ENCODE measurements at regions not wholly inside any gene's neighbourhood (a gene's known extent, or its start where the extent isn't known, plus 50 kb on each side); places are given as distances from the start of the nearest gene placed in this dataset.

DNA sequence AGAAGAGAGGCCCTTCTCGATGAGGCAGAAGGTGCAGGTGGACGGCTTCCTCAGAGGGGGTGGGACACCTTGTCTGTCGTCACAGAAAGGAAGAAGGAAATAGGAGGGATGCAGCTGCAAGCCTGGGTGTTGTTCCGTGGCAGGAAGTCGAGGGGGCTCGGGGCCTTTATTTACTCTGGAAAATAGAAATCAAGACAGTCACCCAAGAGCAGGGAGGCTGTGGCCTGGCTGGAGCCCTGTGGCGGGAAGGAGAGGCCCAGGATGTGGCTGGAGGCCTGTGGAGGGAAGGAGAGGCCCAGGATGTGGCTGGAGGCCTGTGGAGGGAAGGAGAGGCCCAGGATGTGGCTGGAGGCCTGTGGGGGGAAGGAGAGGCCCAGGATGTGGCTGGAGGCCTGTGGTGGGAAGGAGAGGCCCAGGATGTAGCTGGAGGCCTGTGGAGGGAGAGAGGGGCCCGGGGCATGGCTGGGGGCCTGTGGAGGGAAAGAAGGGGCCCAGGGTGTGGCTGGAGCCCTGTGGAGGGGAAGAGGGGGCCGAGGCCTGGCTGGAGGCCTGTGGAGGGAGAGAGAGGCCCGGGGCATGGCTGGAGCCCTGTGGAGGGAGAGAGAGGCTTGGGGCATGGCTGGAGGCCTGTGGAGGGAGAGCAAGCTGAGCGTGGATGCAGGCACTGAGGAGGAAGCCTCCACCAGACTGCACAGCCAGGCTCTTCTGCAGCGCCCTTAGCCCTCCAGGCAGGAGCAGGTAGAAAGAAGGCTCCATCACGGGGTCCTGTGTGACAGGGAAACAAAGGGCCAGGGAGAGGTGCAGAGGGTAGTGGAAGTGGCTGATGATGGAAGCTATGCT is 97.3 kb upstream of the SFMBT2 start:
- Mint-ChIP-seq H3K4me3 (no peak overlapping the region), H3K4me1 (ENCODE audit: low read depth) (peaks cover 33% of the 10 kb centered on the region), H3K9me3 (peaks cover 20% of the 10 kb centered on the region), H3K36me3 (ENCODE audit: insufficient read depth) (peaks cover 3% of the 10 kb centered on the region), H3K27me3 (ENCODE audit: low read depth) (no peaks in the 10 kb centered on the region)
- ATAC-seq (peak; percentile 18 to 48), DNase-seq (no peak)

GRCh38 chr10:7506571-7506970 is 95.7 kb upstream of the SFMBT2 start:
- ATAC-seq (no peak), DNase-seq (no peak)
- H3K36me3 Mint-ChIP-seq (ENCODE audit: insufficient read depth), result peaks cover 3% of the 10 kb centered on the region
- peaks cover 32% of the 10 kb centered on the region for H3K4me1 Mint-ChIP-seq (ENCODE audit: low read depth)
- H3K9me3 Mint-ChIP-seq, result peaks cover 20% of the 10 kb centered on the region
- no peaks in the 10 kb centered on the region for H3K27me3 Mint-ChIP-seq (ENCODE audit: low read depth)
- H3K4me3 Mint-ChIP-seq, result no peak overlapping the region

GRCh38 chr10:7505196-7505595 is 94.4 kb upstream of the SFMBT2 start:
- Mint-ChIP-seq H3K4me1 (ENCODE audit: low read depth) (peaks cover 36% of the 10 kb centered on the region), H3K36me3 (ENCODE audit: insufficient read depth) (no peaks in the 10 kb centered on the region), H3K27me3 (ENCODE audit: low read depth) (no peaks in the 10 kb centered on the region), H3K4me3 (no peak overlapping the region), H3K9me3 (peaks cover 8% of the 10 kb centered on the region)
- ATAC-seq (no peak), DNase-seq (no peak)

DNA sequence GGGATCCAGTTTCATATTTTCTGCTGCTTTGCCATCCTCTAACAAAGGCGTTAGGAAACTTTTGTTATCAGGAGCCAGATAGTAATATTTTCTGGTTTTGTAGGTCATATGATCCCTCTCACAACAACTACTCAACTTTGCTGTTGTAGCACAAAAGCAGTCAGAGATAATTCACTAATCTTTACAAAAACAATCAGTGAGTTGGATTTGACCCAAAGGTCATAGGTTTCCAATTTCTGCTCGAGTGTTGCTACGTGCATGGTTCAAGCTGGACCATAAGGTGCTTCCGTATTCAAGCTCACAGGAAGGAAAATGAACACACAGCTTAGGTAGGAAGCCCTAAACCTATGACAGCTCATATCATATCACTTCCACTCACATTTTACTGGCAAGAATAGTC is 92.4 kb upstream of the SFMBT2 start:
- no peak for DNase-seq
- H3K4me1 Mint-ChIP-seq (ENCODE audit: low read depth), result peaks cover 29% of the 10 kb centered on the region
- no peaks in the 10 kb centered on the region for H3K9me3 Mint-ChIP-seq
- ATAC-seq, result no peak
- H3K36me3 Mint-ChIP-seq (ENCODE audit: insufficient read depth), result no peaks in the 10 kb centered on the region
- no peaks in the 10 kb centered on the region for H3K27me3 Mint-ChIP-seq (ENCODE audit: low read depth)
- no peak overlapping the region for H3K4me3 Mint-ChIP-seq

- DNase-seq (no peak), ATAC-seq (no peak)
- H3K9me3 Mint-ChIP-seq, result no peaks in the 10 kb centered on the region
- peaks cover 16% of the 10 kb centered on the region for H3K4me1 Mint-ChIP-seq (ENCODE audit: low read depth)
- no peaks in the 10 kb centered on the region for H3K36me3 Mint-ChIP-seq (ENCODE audit: insufficient read depth)
- no peak overlapping the region for H3K4me3 Mint-ChIP-seq
- no peaks in the 10 kb centered on the region for H3K27me3 Mint-ChIP-seq (ENCODE audit: low read depth)
These were observed 90.3 kb upstream of the SFMBT2 start for GRCh38 chr10:7501157-7501556.

- DNase-seq (no peak), ATAC-seq (no peak)
- no peaks in the 10 kb centered on the region for H3K9me3 Mint-ChIP-seq
- H3K36me3 Mint-ChIP-seq (ENCODE audit: insufficient read depth), result no peaks in the 10 kb centered on the region
- peaks cover 18% of the 10 kb centered on the region for H3K4me1 Mint-ChIP-seq (ENCODE audit: low read depth)
- H3K4me3 Mint-ChIP-seq, result no peak overlapping the region
- H3K27me3 Mint-ChIP-seq (ENCODE audit: low read depth), result no peaks in the 10 kb centered on the region
These were observed 87.3 kb upstream of the SFMBT2 start for GRCh38 chr10:7498111-7498510.

- no peaks in the 10 kb centered on the region for H3K27me3 Mint-ChIP-seq (ENCODE audit: low read depth)
- H3K9me3 Mint-ChIP-seq, result peaks cover 5% of the 10 kb centered on the region
- H3K4me3 Mint-ChIP-seq, result no peak overlapping the region
- H3K36me3 Mint-ChIP-seq (ENCODE audit: insufficient read depth), result no peaks in the 10 kb centered on the region
- no peak for ATAC-seq
- no peak for DNase-seq
- peaks cover 25% of the 10 kb centered on the region for H3K4me1 Mint-ChIP-seq (ENCODE audit: low read depth)
These were observed 83.2 kb upstream of the SFMBT2 start for GRCh38 chr10:7493996-7494395.

GRCh38 chr10:7492660-7493046 is 81.8 kb upstream of the SFMBT2 start:
- Mint-ChIP-seq H3K4me3 (no peak overlapping the region), H3K9me3 (peaks cover 5% of the 10 kb centered on the region), H3K4me1 (ENCODE audit: low read depth) (peaks cover 25% of the 10 kb centered on the region), H3K27me3 (ENCODE audit: low read depth) (no peaks in the 10 kb centered on the region), H3K36me3 (ENCODE audit: insufficient read depth) (no peaks in the 10 kb centered on the region)
- DNase-seq (no peak), ATAC-seq (no peak)

- Mint-ChIP-seq H3K27me3 (ENCODE audit: low read depth) (no peaks in the 10 kb centered on the region), H3K36me3 (ENCODE audit: insufficient read depth) (no peaks in the 10 kb centered on the region), H3K4me3 (no peak overlapping the region), H3K4me1 (ENCODE audit: low read depth) (peaks cover 27% of the 10 kb centered on the region), H3K9me3 (peaks cover 5% of the 10 kb centered on the region)
- DNase-seq, result no peak
- no peak for ATAC-seq
These were observed 81.3 kb upstream of the SFMBT2 start for GRCh38 chr10:7491949-7492659.

DNA sequence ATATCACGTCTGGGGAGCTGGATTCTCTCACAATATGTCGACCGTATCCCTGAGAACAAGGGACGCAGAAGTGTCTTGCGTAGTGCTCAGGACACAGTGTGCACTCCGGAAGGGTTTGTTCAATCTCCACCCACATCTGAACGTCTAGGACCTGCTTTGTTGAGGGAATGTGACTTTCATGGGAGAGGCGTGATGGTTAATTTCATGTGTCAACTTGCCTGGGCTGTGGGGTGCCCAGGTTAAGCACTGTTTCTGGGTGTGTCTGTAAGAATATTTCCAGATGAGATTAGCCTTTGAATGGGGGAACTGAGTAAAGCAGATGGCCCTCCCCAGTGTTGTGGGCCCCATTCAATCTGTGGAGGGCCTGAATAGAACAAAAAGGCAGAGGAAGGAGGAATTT is 80.4 kb upstream of the SFMBT2 start:
- H3K4me1 Mint-ChIP-seq (ENCODE audit: low read depth), result peaks cover 30% of the 10 kb centered on the region
- H3K27me3 Mint-ChIP-seq (ENCODE audit: low read depth), result no peaks in the 10 kb centered on the region
- H3K9me3 Mint-ChIP-seq, result peaks cover 5% of the 10 kb centered on the region
- no peak for DNase-seq
- no peak for ATAC-seq
- no peak overlapping the region for H3K4me3 Mint-ChIP-seq
- no peaks in the 10 kb centered on the region for H3K36me3 Mint-ChIP-seq (ENCODE audit: insufficient read depth)

GRCh38 chr10:7488418-7488829 is 77.6 kb upstream of the SFMBT2 start:
- no peaks in the 10 kb centered on the region for H3K36me3 Mint-ChIP-seq (ENCODE audit: insufficient read depth)
- DNase-seq (no peak), ATAC-seq (no peak)
- peaks cover 52% of the 10 kb centered on the region for H3K4me1 Mint-ChIP-seq (ENCODE audit: low read depth)
- no peak overlapping the region for H3K4me3 Mint-ChIP-seq
- peaks cover 8% of the 10 kb centered on the region for H3K9me3 Mint-ChIP-seq
- no peaks in the 10 kb centered on the region for H3K27me3 Mint-ChIP-seq (ENCODE audit: low read depth)

DNA sequence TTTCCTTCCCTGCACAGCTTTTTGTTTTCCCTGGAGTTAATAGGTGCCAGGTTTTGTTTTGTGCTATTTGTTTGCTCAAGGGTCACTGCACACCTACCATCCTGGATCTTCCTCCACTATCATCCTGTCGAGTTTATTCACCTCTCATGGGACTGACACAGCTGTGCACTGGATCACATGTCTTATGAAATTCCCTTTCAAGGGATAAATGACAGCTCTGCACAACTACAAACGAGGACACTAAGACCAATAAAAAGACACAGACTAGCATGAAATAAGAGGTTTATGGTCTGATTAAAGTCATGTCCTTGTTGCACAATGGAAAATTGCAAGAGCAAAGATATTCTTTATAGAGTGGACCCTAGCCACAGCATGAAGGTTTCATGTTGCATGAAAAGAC is 76.7 kb upstream of the SFMBT2 start:
- H3K4me1 Mint-ChIP-seq (ENCODE audit: low read depth), result peaks cover 53% of the 10 kb centered on the region
- no peak overlapping the region for H3K4me3 Mint-ChIP-seq
- DNase-seq (no peak), ATAC-seq (no peak)
- H3K9me3 Mint-ChIP-seq, result peaks cover 8% of the 10 kb centered on the region
- H3K27me3 Mint-ChIP-seq (ENCODE audit: low read depth), result no peaks in the 10 kb centered on the region
- no peaks in the 10 kb centered on the region for H3K36me3 Mint-ChIP-seq (ENCODE audit: insufficient read depth)

DNA sequence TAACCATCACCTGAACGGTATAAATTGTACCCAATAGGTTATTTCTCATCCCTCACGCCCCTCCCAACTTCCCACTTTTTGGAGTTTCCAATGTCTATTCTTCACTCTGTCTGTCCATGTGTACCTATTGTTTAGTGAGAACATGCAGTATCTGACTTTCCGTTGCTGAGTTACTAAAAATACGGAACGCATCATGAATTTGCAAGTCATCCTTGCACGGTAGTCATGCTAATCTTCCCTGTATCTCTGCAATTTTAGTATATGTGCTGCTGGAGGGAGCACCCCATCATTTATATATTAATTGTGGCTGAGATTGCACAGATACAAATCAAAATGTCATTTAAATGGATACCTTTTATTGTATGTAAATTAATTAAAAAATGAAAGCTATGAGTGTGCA is 75.7 kb upstream of the SFMBT2 start:
- no peak overlapping the region for H3K4me3 Mint-ChIP-seq
- no peak for DNase-seq
- H3K27me3 Mint-ChIP-seq (ENCODE audit: low read depth), result no peaks in the 10 kb centered on the region
- no peak for ATAC-seq
- no peaks in the 10 kb centered on the region for H3K36me3 Mint-ChIP-seq (ENCODE audit: insufficient read depth)
- peaks cover 53% of the 10 kb centered on the region for H3K4me1 Mint-ChIP-seq (ENCODE audit: low read depth)
- peaks cover 8% of the 10 kb centered on the region for H3K9me3 Mint-ChIP-seq

DNA sequence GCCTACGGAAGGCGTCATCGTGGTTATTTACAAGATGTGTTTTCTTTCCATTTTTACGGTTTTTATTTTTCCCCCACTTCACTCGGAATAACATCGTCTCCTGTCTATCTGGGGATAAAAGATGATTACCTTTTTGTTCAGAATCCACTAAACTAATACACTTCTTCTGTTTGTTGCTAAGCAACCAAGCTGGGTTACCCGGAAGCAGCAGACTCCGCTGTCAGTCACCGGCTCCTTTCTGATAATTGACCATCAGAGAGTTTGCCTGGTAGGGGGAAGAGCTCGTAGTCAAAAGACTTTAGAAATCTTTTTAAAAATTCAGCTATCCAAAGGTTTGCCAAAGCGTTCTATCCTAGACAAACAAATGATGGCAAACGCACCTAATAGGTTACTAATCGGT is 75.0 kb upstream of the SFMBT2 start:
- Mint-ChIP-seq H3K27me3 (ENCODE audit: low read depth) (no peaks in the 10 kb centered on the region), H3K4me1 (ENCODE audit: low read depth) (peaks cover 58% of the 10 kb centered on the region), H3K4me3 (no peak overlapping the region), H3K9me3 (peaks cover 4% of the 10 kb centered on the region), H3K36me3 (ENCODE audit: insufficient read depth) (no peaks in the 10 kb centered on the region)
- ATAC-seq (no peak), DNase-seq (no peak)

- DNase-seq, result no peak
- H3K27me3 Mint-ChIP-seq (ENCODE audit: low read depth), result no peaks in the 10 kb centered on the region
- peaks cover 64% of the 10 kb centered on the region for H3K4me1 Mint-ChIP-seq (ENCODE audit: low read depth)
- H3K9me3 Mint-ChIP-seq, result peaks cover 3% of the 10 kb centered on the region
- no peaks in the 10 kb centered on the region for H3K36me3 Mint-ChIP-seq (ENCODE audit: insufficient read depth)
- ATAC-seq, result no peak
- peak overlapping the region; percentile 64 for H3K4me3 Mint-ChIP-seq
These were observed 74.4 kb upstream of the SFMBT2 start for GRCh38 chr10:7485244-7485556.

Data from activated T-cell treated with anti-CD3 and anti-CD28 coated beads, Interleukin-2, amount 50 U/mL, for 4 hours (primary cell).